ENCODE measurements at regions not wholly inside any gene's neighbourhood (a gene's known extent, or its start where the extent isn't known, plus 50 kb on each side); places are given as distances from the start of the nearest gene placed in this dataset.
A peak's percentile ranks its signal among the peaks of the same experiment; 100 is the strongest.

GRCh38 chr12:93003531-93004239, 74.6 kb upstream of the EEA1 start (continued):
- TF ChIP-seq REST (tag by site-specific recombination; IDR thresholded peaks at IDR 0.05) = no peak

GRCh38 chr12:93005928-93006392, 76.9 kb upstream of the EEA1 start:
- Histone ChIP-seq H3K4me1 (ENCODE audit: control insufficient read depth, insufficient read depth, low read length) (peaks cover 18% of the 10 kb centered on the region), H3K4me3 (ENCODE audit: low read depth, low read length) (no peak overlapping the region), H3K36me3 (ENCODE audit: control insufficient read depth in 2 of 2, insufficient read depth in 1 of 2, low read length in 2 of 2) (no peaks in the 10 kb centered on the region), H3K27ac (ENCODE audit: extremely low read depth, low read depth, low read length) (no peak overlapping the region), H3K9me3 (ENCODE audit: control insufficient read depth, insufficient read depth, low read depth, low read length) (no peaks in the 10 kb centered on the region)
- POLR2A ChIA-PET = interaction anchor here (0.5 kb wide), 1 partner anchor 414 kb away, joined by 4 read pairs; no protein-coding TSS in a partner anchor
- TF ChIP-seq ZNF354C (tag by site-specific recombination; IDR thresholded peaks at IDR 0.05; ENCODE audit: borderline replicate concordance, low read depth) (no peak), ZNF121 (tag by site-specific recombination; IDR thresholded peaks at IDR 0.05) (no peak), ZNF146 (tag by site-specific recombination; IDR thresholded peaks at IDR 0.05) (no peak), ZNF433 (tag by site-specific recombination; IDR thresholded peaks at IDR 0.05; ENCODE audit: low read depth) (no peak), GLI2 (tag by site-specific recombination; IDR thresholded peaks at IDR 0.05; ENCODE audit: borderline replicate concordance, low read depth) (no peak), ZNF501 (tag by site-specific recombination; IDR thresholded peaks at IDR 0.05) (no peak), SALL2 (tag by site-specific recombination; IDR thresholded peaks at IDR 0.05; ENCODE audit: borderline replicate concordance) (no peak), PRDM6 (tag by site-specific recombination; IDR thresholded peaks at IDR 0.05) (no peak), ZBTB7A (tag by site-specific recombination; IDR thresholded peaks at IDR 0.05; ENCODE audit: low read depth) (no peak)
- CTCF ChIA-PET = interaction anchor here (0.6 to 1.1 kb wide), 2 partner anchors 19 to 414 kb away, joined by 3 read pairs; no protein-coding TSS in a partner anchor

GRCh38 chr12:93006471-93007208, 77.5 kb upstream of the EEA1 start:
- no peaks in the 10 kb centered on the region for H3K36me3 ChIP-seq (ENCODE audit: control insufficient read depth in 2 of 2, insufficient read depth in 1 of 2, low read length in 2 of 2)
- ChIA-PET CTCF (interaction anchor here (0.6 to 1.1 kb wide), 2 partner anchors 20 to 413 kb away, joined by 3 read pairs; no protein-coding TSS in a partner anchor), POLR2A (no interaction called here)
- TF ChIP-seq ZNF132 (tag by site-specific recombination; IDR thresholded peaks at IDR 0.05; ENCODE audit: borderline replicate concordance) (no peak), PRDM1 (tag by site-specific recombination; IDR thresholded peaks at IDR 0.05) (no peak), ZNF239 (tag by site-specific recombination; IDR thresholded peaks at IDR 0.05) (0 out of 2 replicates have a peak, but pooled peaks have one; percentile 53), ZNF664 (tag by site-specific recombination; IDR thresholded peaks at IDR 0.05) (peak; percentile 76), ZBTB44 (tag by site-specific recombination; IDR thresholded peaks at IDR 0.05) (peak; percentile 80)
- no peak overlapping the region for H3K27ac ChIP-seq (ENCODE audit: extremely low read depth, low read depth, low read length)
- peaks cover 18% of the 10 kb centered on the region for H3K4me1 ChIP-seq (ENCODE audit: control insufficient read depth, insufficient read depth, low read length)
- H3K4me3 ChIP-seq (ENCODE audit: low read depth, low read length) = no peak overlapping the region
- H3K9me3 ChIP-seq (ENCODE audit: control insufficient read depth, insufficient read depth, low read depth, low read length) = no peaks in the 10 kb centered on the region

Measured in HEK293 (cell line).